ENCODE measurements at regions not wholly inside any gene's neighbourhood (a gene's known extent, or its start where the extent isn't known, plus 50 kb on each side); places are given as distances from the start of the nearest gene placed in this dataset.

- TF ChIP-seq CTCF (IDR thresholded peaks at IDR 0.05; ENCODE audit: low read length) (no peak), EZH2 (IDR thresholded peaks at IDR 0.05; ENCODE audit: borderline replicate concordance, low read length) (no peak)
These were observed 76.1 kb upstream of the IRF2BP2 start for GRCh38 chr1:234686035-234686434.
